ENCODE measurements at regions not wholly inside any gene's neighbourhood (a gene's known extent, or its start where the extent isn't known, plus 50 kb on each side); places are given as distances from the start of the nearest gene placed in this dataset.

DNA sequence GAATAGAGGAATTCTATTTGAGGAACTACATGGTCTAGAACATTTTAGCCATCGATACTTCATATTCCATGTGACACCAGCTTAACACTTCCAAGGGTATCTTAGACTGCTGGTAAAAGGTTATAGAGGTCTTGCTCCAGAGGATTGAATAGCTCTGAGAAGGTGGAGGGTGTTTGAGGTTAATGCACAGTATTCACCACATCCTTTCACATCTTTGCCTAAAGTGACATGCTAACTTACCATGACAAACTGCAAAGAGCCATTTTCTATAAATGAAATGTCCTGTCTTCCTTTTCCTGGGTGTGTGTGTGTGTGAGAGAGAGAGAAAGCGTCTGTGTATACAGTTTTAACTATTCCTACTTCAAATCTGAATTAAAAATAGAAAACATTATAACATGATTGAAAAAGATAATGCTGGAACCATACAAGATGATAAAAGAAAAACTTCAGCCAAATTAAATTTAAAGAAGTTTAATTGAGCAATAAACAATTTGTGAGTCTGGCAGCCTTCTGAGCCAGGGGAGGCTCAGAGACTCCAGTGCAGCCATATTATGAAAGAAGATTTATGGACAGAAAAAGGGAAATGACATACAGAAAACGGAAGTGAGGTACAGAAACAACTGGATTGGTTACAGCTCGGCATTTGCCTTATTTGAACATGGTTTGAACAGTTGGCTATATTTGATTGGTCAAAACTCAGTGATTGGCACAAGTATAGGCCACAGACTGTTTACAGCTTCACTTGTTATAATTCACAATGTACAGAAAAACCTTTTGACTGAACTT lies 320.9 kb upstream of the CCDC179 start:
- TF ChIP-seq CTCF (IDR thresholded peaks at IDR 0.05): no peak
- no peak for TF ChIP-seq POLR2A (IDR thresholded peaks at IDR 0.05)

Data from esophagus squamous epithelium (tissue), 4 donors.